Psoas muscle (tissue), 7 donors: ENCODE measurements at regions not wholly inside any gene's neighbourhood (a gene's known extent, or its start where the extent isn't known, plus 50 kb on each side); places are given as distances from the start of the nearest gene placed in this dataset.
"Not testable (repeated sequence)": the region's sequence is repeated elsewhere in the genome, so short reads cannot be mapped to it uniquely, and the experiment has no call there.

Experiments used
- ATAC-seq, 4 donors: fragments of 200-7000 bp; cut with Tn5 transposase; one replicate each; pipeline ENCODE4 v1.9.1; 2020; ENCODE audit warnings: moderate library complexity in 3 of 4, mild to moderate bottlenecking in 2 of 4
- DNase-seq, 2 donors: peaks; one replicate each; pipeline ENCODE4 v3.0.0-alpha.2; 2020
- H3K27ac ChIP-seq: fragments of 200-600 bp; one replicate; pipeline ENCODE4 v1.8.0; 2022
- H3K27me3 ChIP-seq, 3 donors: fragments of 200-600 bp in 1 of 3; one replicate each; pipeline versions ENCODE4 v1.6.1 to v1.8.0; 2013 to 2022; ENCODE audit warnings: low read length in 2 of 3, mild to moderate bottlenecking in 2 of 3, moderate library complexity in 1 of 3; ENCODE audit not compliant: insufficient read depth in 3 of 3
- H3K36me3 ChIP-seq, 2 donors: fragments of 200-600 bp in 1 of 2; one replicate each; pipeline versions ENCODE4 v1.6.1 to v1.8.0; 2013 to 2022; ENCODE audit warnings: low read depth in 1 of 2, mild to moderate bottlenecking in 1 of 2, moderate library complexity in 1 of 2; ENCODE audit not compliant: insufficient read depth in 1 of 2
- H3K4me1 ChIP-seq: fragments of 200-600 bp; one replicate; pipeline ENCODE4 v1.8.0; 2022
- H3K4me3 ChIP-seq: fragments of 200-600 bp; one replicate; pipeline ENCODE4 v1.8.0; 2022; ENCODE audit warnings: mild to moderate bottlenecking
- H3K9me3 ChIP-seq: fragments of 200-600 bp; one replicate; pipeline ENCODE4 v1.8.0; 2022
- WGBS, 3 donors: extraction: QIAGEN DNeasy Blood & Tissue Kit; methylation state at CpG; one replicate each; pipeline versions ENCODE4 v1.1.6 to v1.1.7; 2013; 5-methylcytosine and 5-hydroxymethylcytosine counted together
- intact Hi-C, 2 donors: fragments of 100-400 bp; cut with DNase I; formaldehyde crosslinking; loops; one replicate each; pipeline versions ENCODE4 v1.11.0 to v1.14.2; 2022
- TF ChIP-seq, protein P1 (sequence below): fragments of 200-600 bp; IDR thresholded peaks from one replicate; pipeline ENCODE4 v1.8.0; 2022; ENCODE audit warnings: antibody characterized with exemption
- donor health status: healthy with polysubstance abuse.
- donor health status: DM: no; HTN: no; CAD: no; lungs with moderate emphysema.
- donor health status: Bipolar disorder and iron deficiency.
- donor health status: healthy.
- donor health status: DM: yes; HTN: yes; CAD: no.
- donor health status: DM: no; HTN: no; CAD: no.
- donor health status: DM: yes; HTN: yes; CAD: no.

DNA sequence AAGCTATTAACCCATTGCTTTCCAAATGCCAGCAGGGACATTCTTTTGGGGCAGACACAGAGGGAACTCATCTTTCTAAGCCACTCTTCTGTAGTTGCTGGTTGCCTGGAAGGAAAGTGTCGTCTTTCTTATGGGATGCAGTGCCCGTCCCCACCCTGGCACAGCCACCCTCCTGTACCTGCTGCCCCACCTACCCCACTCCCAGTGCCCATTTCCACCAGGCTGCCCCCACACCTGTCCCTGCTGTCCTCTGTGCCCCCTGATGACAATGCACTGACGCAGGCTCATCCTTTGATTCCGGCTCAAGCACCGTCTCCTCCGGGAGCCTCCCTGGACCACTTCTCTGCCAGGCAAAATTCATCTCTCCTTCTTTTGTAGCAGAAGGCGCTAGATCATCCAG, 190.4 kb upstream of the CDH5 start:
- Histone ChIP-seq H3K4me1 (no peaks in the 10 kb centered on the region), H3K4me3 (no peak overlapping the region), H3K27me3 (no peaks in the 10 kb centered on the region), H3K36me3 (no peaks in the 10 kb centered on the region), H3K9me3 (peaks cover 3% of the 10 kb centered on the region), H3K27ac (no peak overlapping the region)
- ATAC-seq (no peak), DNase-seq (no peak)
- intact Hi-C loops, result no loop called here
- WGBS, 3 donors, result 92 to 98% (median 93%) methylated on average over 7 of the region's 7 CpGs
- TF ChIP-seq, protein P1, sequence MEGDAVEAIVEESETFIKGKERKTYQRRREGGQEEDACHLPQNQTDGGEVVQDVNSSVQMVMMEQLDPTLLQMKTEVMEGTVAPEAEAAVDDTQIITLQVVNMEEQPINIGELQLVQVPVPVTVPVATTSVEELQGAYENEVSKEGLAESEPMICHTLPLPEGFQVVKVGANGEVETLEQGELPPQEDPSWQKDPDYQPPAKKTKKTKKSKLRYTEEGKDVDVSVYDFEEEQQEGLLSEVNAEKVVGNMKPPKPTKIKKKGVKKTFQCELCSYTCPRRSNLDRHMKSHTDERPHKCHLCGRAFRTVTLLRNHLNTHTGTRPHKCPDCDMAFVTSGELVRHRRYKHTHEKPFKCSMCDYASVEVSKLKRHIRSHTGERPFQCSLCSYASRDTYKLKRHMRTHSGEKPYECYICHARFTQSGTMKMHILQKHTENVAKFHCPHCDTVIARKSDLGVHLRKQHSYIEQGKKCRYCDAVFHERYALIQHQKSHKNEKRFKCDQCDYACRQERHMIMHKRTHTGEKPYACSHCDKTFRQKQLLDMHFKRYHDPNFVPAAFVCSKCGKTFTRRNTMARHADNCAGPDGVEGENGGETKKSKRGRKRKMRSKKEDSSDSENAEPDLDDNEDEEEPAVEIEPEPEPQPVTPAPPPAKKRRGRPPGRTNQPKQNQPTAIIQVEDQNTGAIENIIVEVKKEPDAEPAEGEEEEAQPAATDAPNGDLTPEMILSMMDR, result no peak

DNA sequence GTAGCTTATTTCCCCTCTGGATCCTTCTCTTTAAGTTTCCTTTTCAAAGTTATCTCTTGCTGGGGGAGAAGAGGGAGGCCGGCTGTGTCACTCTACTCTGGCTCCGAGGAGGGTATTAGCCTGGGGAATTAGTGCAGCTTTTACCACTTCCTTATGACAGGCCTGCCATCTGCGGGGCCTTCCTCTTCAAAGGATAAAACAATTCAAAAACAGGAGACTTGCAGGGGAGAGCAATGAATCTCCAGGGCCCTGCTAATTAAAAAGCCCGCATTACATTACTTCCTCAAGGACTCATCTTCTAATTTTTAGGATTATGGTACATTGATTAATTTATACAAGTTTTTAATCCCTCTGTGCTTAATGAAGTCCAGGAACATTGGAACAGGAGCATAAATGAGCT, 190.9 kb upstream of the CDH5 start:
- Histone ChIP-seq H3K27ac (no peak overlapping the region), H3K9me3 (peaks cover 3% of the 10 kb centered on the region), H3K4me3 (no peak overlapping the region), H3K36me3 (no peaks in the 10 kb centered on the region), H3K4me1 (no peaks in the 10 kb centered on the region), H3K27me3 (no peaks in the 10 kb centered on the region)
- no peak for DNase-seq
- TF ChIP-seq, protein P1, result no peak
- WGBS, 3 donors, result 53 to 56% (median 56%) methylated on average over 4 of the region's 4 CpGs
- intact Hi-C loops, result no loop called here
- ATAC-seq, result no peak

- peaks cover 3% of the 10 kb centered on the region for H3K9me3 ChIP-seq
- no peak overlapping the region for H3K27ac ChIP-seq
- H3K36me3 ChIP-seq, result no peaks in the 10 kb centered on the region
- H3K4me1 ChIP-seq, result no peaks in the 10 kb centered on the region
- TF ChIP-seq, protein P1, result no peak
- no peak overlapping the region for H3K4me3 ChIP-seq
- no peaks in the 10 kb centered on the region for H3K27me3 ChIP-seq
- intact Hi-C loops, result no loop called here
- ATAC-seq (no peak), DNase-seq (no peak)
- 61 to 76% (median 66%) methylated on average over 5 of the region's 5 CpGs for WGBS, 3 donors
Observed at GRCh38 chr16:66175058-66175457, 191.4 kb upstream of the CDH5 start.

DNA sequence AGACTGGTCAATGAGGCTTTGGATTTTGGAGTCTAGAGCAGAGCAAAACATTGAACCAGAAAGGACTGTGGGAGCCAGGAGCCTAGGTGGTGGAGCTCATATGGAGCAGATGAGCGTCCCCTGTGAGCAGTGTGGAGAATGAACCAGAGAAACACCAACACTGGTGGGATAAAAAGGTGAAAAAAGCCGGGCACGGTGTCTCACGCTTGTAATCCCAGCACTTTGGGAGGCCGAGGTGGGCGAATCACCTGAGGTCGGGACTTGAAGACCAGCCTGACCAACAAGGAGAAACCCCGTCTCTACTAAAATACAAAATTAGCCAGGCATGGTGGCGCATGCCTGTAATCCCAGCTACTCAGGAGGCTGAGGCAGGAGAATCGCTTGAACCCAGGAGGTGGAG, 192.7 kb upstream of the CDH5 start:
- ATAC-seq, H3K4me1 ChIP-seq, H3K27me3 ChIP-seq, H3K9me3 ChIP-seq, intact Hi-C loops, DNase-seq, H3K36me3 ChIP-seq, H3K27ac ChIP-seq, H3K4me3 ChIP-seq: not testable (repeated sequence)
- 93 to 97% (median 95%) methylated on average over 10 of the region's 10 CpGs for WGBS, 3 donors

- H3K27ac ChIP-seq, intact Hi-C loops, H3K4me3 ChIP-seq, H3K4me1 ChIP-seq, ATAC-seq, DNase-seq, H3K9me3 ChIP-seq, H3K36me3 ChIP-seq, H3K27me3 ChIP-seq: not testable (repeated sequence)
- 91 to 95% (median 94%) methylated on average over 6 of the region's 6 CpGs for WGBS, 3 donors
Observed at GRCh38 chr16:66173181-66173580, 193.3 kb upstream of the CDH5 start.

- Histone ChIP-seq H3K9me3 (no peaks in the 10 kb centered on the region), H3K27me3 (no peaks in the 10 kb centered on the region), H3K36me3 (no peaks in the 10 kb centered on the region), H3K27ac (no peak overlapping the region), H3K4me1 (no peaks in the 10 kb centered on the region), H3K4me3 (no peak overlapping the region)
- DNase-seq (no peak), ATAC-seq (no peak)
- TF ChIP-seq, protein P1, result no peak
- intact Hi-C loops, result no loop called here
- 31 to 66% (median 50%) methylated on average over 4 of the region's 4 CpGs for WGBS, 3 donors
Observed at GRCh38 chr16:66172463-66172862, 194.0 kb upstream of the CDH5 start.
